SK-N-SH treated with all-trans-retinoic acid at 6 μM for 48 hours (cell line): ENCODE measurements at regions not wholly inside any gene's neighbourhood (a gene's known extent, or its start where the extent isn't known, plus 50 kb on each side); places are given as distances from the start of the nearest gene placed in this dataset.

Source experiments
- ARNTL ChIP-seq: fragments of 450-650 bp; formaldehyde crosslinking; IDR thresholded peaks from 2 replicates; pipeline ENCODE4 v1.5.0; 2020; ENCODE audit warnings: low read depth, mild to moderate bottlenecking, moderate library complexity, borderline replicate concordance
- OSR1 ChIP-seq: fragments of 250-450 bp; sonication (Bioruptor Pico); IDR thresholded peaks from 2 replicates; pipeline ENCODE4 v1.8.0; 2022; ENCODE audit warnings: moderate library complexity, mild to moderate bottlenecking, inconsistent platforms
- RARB ChIP-seq: fragments of 250-450 bp; sonication (Bioruptor Pico); IDR thresholded peaks from 2 replicates; pipeline ENCODE4 v1.8.0; 2021; ENCODE audit warnings: mild to moderate bottlenecking, moderate library complexity
- TF ChIP-seq, protein P1 (sequence below): fragments of 250-450 bp; sonication (Bioruptor Pico); IDR thresholded peaks from 2 replicates; pipeline ENCODE4 v1.5.1; 2021; ENCODE audit warnings: mild to moderate bottlenecking, moderate library complexity

GRCh38 chr1:239943761-239944160, 147.9 kb upstream of the FMN2 start:
- TF ChIP-seq OSR1 (CRISPR knock-in tag): no peak
- no peak for TF ChIP-seq ARNTL
- TF ChIP-seq, protein P1, sequence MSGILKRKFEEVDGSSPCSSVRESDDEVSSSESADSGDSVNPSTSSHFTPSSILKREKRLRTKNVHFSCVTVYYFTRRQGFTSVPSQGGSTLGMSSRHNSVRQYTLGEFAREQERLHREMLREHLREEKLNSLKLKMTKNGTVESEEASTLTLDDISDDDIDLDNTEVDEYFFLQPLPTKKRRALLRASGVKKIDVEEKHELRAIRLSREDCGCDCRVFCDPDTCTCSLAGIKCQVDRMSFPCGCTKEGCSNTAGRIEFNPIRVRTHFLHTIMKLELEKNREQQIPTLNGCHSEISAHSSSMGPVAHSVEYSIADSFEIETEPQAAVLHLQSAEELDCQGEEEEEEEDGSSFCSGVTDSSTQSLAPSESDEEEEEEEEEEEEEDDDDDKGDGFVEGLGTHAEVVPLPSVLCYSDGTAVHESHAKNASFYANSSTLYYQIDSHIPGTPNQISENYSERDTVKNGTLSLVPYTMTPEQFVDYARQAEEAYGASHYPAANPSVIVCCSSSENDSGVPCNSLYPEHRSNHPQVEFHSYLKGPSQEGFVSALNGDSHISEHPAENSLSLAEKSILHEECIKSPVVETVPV (CRISPR knock-in tag): no peak
- no peak for TF ChIP-seq RARB (CRISPR knock-in tag)
